GM21717 (cell line): ENCODE measurements at regions not wholly inside any gene's neighbourhood (a gene's known extent, or its start where the extent isn't known, plus 50 kb on each side); places are given as distances from the start of the nearest gene placed in this dataset.

Experiments used
- ATAC-seq: cut with Tn5 transposase; IDR thresholded peaks from one replicate; pipeline ENCODE4 v1.9.1; 2021; ENCODE audit warnings: mild to moderate bottlenecking, moderate library complexity; ENCODE audit not compliant: unreplicated experiment

- no peak for ATAC-seq
These were observed 138.0 kb downstream of the ZFP36L2 start for GRCh38 chr2:43088143-43089073.

- no peak for ATAC-seq
These were observed 139.0 kb downstream of the ZFP36L2 start for GRCh38 chr2:43087413-43087812.

GRCh38 chr2:43086451-43087221 is 139.8 kb downstream of the ZFP36L2 start:
- ATAC-seq, result no peak

GRCh38 chr2:43085929-43086328 is 140.5 kb downstream of the ZFP36L2 start:
- no peak for ATAC-seq

- no peak for ATAC-seq
These were observed 140.9 kb downstream of the ZFP36L2 start for GRCh38 chr2:43085505-43085904.

- no peak for ATAC-seq
These were observed 141.7 kb downstream of the ZFP36L2 start for GRCh38 chr2:43084699-43085091.

- ATAC-seq, result no peak
These were observed 142.4 kb downstream of the ZFP36L2 start for GRCh38 chr2:43083710-43084698.

- no peak for ATAC-seq
These were observed 143.3 kb downstream of the ZFP36L2 start for GRCh38 chr2:43082903-43083677.

- no peak for ATAC-seq
These were observed 144.1 kb downstream of the ZFP36L2 start for GRCh38 chr2:43082111-43082894.

- ATAC-seq, result no peak
These were observed 145.2 kb downstream of the ZFP36L2 start for GRCh38 chr2:43081131-43081765.

GRCh38 chr2:43080571-43081021 is 145.8 kb downstream of the ZFP36L2 start:
- ATAC-seq, result no peak

- no peak for ATAC-seq
These were observed 147.3 kb downstream of the ZFP36L2 start for GRCh38 chr2:43078781-43079755.

GRCh38 chr2:43078301-43078700 is 148.1 kb downstream of the ZFP36L2 start:
- ATAC-seq, result no peak

- ATAC-seq, result no peak
These were observed 148.5 kb downstream of the ZFP36L2 start for GRCh38 chr2:43077876-43078275.

GRCh38 chr2:43076676-43077075 is 149.7 kb downstream of the ZFP36L2 start:
- ATAC-seq, result no peak

- no peak for ATAC-seq
These were observed 150.4 kb downstream of the ZFP36L2 start for GRCh38 chr2:43075811-43076585.
